Heart left ventricle (tissue), 16 donors: ENCODE measurements at regions not wholly inside any gene's neighbourhood (a gene's known extent, or its start where the extent isn't known, plus 50 kb on each side); places are given as distances from the start of the nearest gene placed in this dataset.

Source experiments
- ATAC-seq, 4 donors: fragments of 200-7000 bp; cut with Tn5 transposase; one replicate each; pipeline ENCODE4 v1.9.1; 2020 to 2022; ENCODE audit warnings: moderate library complexity in 4 of 4, mild to moderate bottlenecking in 3 of 4, moderate number of reproducible peaks in 1 of 4
- DNase-seq, 5 donors: peaks; one replicate each; pipeline ENCODE4 v3.0.0-alpha.2; 2020
- H3K27ac ChIP-seq, 12 donors: fragments of 200-600 bp; sonication (generic) in 4 of 12; one replicate each; pipeline versions ENCODE4 v1.5.0 to v1.8.0; 2016 to 2022; ENCODE audit warnings: mild to moderate bottlenecking in 2 of 12
- H3K27me3 ChIP-seq, 9 donors: fragments of 200-600 bp; sonication (generic) in 2 of 9; one replicate each; pipeline versions ENCODE4 v1.5.1 to v1.8.0; 2016 to 2022; ENCODE audit warnings: mild to moderate bottlenecking in 3 of 9
- H3K36me3 ChIP-seq, 9 donors: fragments of 200-600 bp; sonication (generic) in 2 of 9; one replicate each; pipeline versions ENCODE4 v1.5.0 to v1.8.0; 2018 to 2022; ENCODE audit warnings: mild to moderate bottlenecking in 2 of 9
- H3K4me1 ChIP-seq, 12 donors: fragments of 200-600 bp; sonication (generic) in 4 of 12; one replicate each; pipeline versions ENCODE4 v1.5.0 to v1.8.0; 2016 to 2022; ENCODE audit warnings: mild to moderate bottlenecking in 3 of 12
- H3K4me3 ChIP-seq, 12 donors: fragments of 200-600 bp; sonication (generic) in 4 of 12; one replicate each; pipeline versions ENCODE4 v1.5.0 to v1.8.0; 2017 to 2022; ENCODE audit warnings: mild to moderate bottlenecking in 9 of 12, moderate library complexity in 4 of 12
- H3K9me3 ChIP-seq, 12 donors: fragments of 200-600 bp; sonication (generic) in 4 of 12; one replicate each; pipeline versions ENCODE4 v1.5.0 to v1.8.0; 2016 to 2022; ENCODE audit warnings: mild to moderate bottlenecking in 1 of 12
- POLR2A ChIP-seq, 2 donors: fragments of 450-650 bp; IDR thresholded peaks; one replicate each; pipeline ENCODE4 v1.6.1; 2017; ENCODE audit warnings: antibody characterized with exemption in 2 of 2, mild to moderate bottlenecking in 2 of 2, moderate library complexity in 2 of 2
- WGBS, 4 donors: extraction: QIAGEN DNeasy Blood & Tissue Kit in 2 of 4; methylation state at CpG; one replicate each; pipeline versions ENCODE4 v1.1.5 to v1.1.7; 2013 to 2018; 5-methylcytosine and 5-hydroxymethylcytosine counted together
- intact Hi-C, 10 donors: fragments of 100-400 bp; cut with DNase I; formaldehyde crosslinking; loops; one replicate each; pipeline versions ENCODE4 v1.11.1 to v1.14.2; 2022
- TF ChIP-seq, protein P1 (sequence below), 12 donors: fragments of 200-600 bp; sonication (generic) in 4 of 12; IDR thresholded peaks; one replicate each; pipeline versions ENCODE4 v1.5.0 to v1.8.0; 2018 to 2022; ENCODE audit warnings: antibody characterized with exemption in 12 of 12, mild to moderate bottlenecking in 5 of 12
- donor health status: ischemic (EF 13 %, LVEDD 7.1; RV severe dilation, severe dysfunction).
- donor health status: healthy with polysubstance abuse.
- donor health status: DM: no; HTN: yes; CAD: no.
- donor health status: DM: no; HTN: no; CAD: no.
- donor health status: ischemic (EF 25% LVEDD 6.9; RV normal size, moderate dysfunction).
- donor health status: ischemic (EF 25% LVEDD 5.7; RV mildly dilated, moderate dysfunction).
- donor health status: healthy.
- donor health status: DM: yes; HTN: yes; CAD: no.
- donor health status: ischemic (EF 35%, LVEDD 5.7; RV mildly dilated, moderate dysfunction).
- donor health status: nonischemic (EF 11% LVEDD 7.7; RV severe dilation, severe dysfunction).
- donor health status: DM: yes; HTN: yes; CAD: no.
- donor health status: PGD.
- donor health status: ischemic (EF 29% LVEDD 5.4; RV normal size, mild dysfunction).
- donor health status: nonischemic (EF 23%, LVEDD 6.1; RV moderate dilation, normal function).

DNA sequence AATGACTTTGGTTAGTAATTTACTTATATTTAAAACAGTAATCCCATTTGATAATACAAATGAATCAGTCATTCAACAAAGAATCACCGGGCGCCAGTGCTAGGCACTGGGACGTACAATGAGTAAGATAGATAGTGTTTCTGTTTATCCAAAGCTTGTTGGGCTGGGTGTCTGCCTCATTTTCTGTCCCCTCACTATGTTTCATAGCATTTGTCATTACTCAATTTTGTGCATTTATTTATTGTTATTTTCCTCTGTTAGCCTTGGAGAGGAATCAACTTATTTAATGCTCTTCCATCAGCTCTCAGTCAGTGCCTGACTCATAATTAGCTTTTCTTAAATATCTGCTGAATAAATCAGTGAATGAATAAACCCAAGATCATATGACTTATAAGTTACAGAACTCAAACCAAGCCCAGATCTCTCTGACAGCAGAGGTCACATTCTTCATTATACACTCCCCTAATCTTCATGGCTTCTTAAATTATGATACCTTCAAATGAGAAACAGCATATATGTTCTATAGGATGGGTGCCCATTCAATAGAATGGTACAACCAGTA is 86.2 kb downstream of the TSPAN8 start:
- WGBS, 4 donors = 77 to 90% (median 86%) methylated on average over 3 of the region's 3 CpGs

DNA sequence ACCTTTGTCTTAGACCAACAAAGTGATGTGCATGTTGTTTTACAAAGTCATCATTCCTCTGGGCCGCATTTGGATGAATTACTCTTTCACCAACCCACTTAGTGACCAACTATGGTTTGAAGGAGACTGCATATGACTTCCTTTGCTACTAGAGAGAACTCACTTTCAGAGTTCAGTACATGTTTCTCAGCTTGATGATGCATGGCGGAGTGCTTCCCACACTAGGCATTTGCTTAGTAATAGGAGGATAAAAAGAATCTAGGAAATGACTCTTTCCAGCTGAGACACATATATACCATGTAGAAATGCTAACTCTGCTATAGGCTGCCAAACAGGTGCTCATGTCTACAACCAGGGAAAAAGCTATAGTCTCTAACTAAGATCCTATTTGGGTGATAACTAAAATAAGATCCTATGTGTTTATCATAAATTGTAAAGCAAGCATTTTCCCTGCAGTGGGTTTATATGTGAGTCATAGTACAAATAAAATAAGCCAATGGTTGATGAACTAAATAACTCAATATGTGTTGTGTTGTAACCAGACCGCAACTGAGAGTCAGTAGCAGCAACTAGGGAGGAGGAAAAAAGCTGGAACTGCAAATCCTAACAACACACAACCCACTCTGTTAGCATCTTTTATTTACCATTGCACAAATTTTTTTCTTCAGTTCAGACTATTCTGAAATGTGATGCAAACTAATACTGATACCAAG is 87.2 kb downstream of the TSPAN8 start:
- Histone ChIP-seq H3K9me3 (no peaks in the 10 kb centered on the region), H3K27ac (no peak overlapping the region), H3K4me3 (no peak overlapping the region), H3K36me3 (no peaks in the 10 kb centered on the region), H3K4me1 (no peaks in the 10 kb centered on the region), H3K27me3 (no peaks in the 10 kb centered on the region)
- DNase-seq (no peak), ATAC-seq (no peak)
- TF ChIP-seq, protein P1, sequence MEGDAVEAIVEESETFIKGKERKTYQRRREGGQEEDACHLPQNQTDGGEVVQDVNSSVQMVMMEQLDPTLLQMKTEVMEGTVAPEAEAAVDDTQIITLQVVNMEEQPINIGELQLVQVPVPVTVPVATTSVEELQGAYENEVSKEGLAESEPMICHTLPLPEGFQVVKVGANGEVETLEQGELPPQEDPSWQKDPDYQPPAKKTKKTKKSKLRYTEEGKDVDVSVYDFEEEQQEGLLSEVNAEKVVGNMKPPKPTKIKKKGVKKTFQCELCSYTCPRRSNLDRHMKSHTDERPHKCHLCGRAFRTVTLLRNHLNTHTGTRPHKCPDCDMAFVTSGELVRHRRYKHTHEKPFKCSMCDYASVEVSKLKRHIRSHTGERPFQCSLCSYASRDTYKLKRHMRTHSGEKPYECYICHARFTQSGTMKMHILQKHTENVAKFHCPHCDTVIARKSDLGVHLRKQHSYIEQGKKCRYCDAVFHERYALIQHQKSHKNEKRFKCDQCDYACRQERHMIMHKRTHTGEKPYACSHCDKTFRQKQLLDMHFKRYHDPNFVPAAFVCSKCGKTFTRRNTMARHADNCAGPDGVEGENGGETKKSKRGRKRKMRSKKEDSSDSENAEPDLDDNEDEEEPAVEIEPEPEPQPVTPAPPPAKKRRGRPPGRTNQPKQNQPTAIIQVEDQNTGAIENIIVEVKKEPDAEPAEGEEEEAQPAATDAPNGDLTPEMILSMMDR (IDR thresholded peaks at IDR 0.05) = no peak
- no peak for TF ChIP-seq POLR2A (IDR thresholded peaks at IDR 0.05)
- intact Hi-C loops = no loop called here
- WGBS, 4 donors = 88 to 95% (median 92%) methylated on average over 3 of the region's 3 CpGs

More for the DNA sequence above, 86.2 kb downstream of the TSPAN8 start:
- TF ChIP-seq, protein P1 (IDR thresholded peaks at IDR 0.05) = no peak
- H3K4me1 ChIP-seq = no peaks in the 10 kb centered on the region
- DNase-seq (no peak), ATAC-seq (no peak)
- no peak overlapping the region for H3K4me3 ChIP-seq
- intact Hi-C loops = no loop called here
- no peak overlapping the region for H3K27ac ChIP-seq
- H3K9me3 ChIP-seq = no peaks in the 10 kb centered on the region
- no peaks in the 10 kb centered on the region for H3K36me3 ChIP-seq
- no peaks in the 10 kb centered on the region for H3K27me3 ChIP-seq

DNA sequence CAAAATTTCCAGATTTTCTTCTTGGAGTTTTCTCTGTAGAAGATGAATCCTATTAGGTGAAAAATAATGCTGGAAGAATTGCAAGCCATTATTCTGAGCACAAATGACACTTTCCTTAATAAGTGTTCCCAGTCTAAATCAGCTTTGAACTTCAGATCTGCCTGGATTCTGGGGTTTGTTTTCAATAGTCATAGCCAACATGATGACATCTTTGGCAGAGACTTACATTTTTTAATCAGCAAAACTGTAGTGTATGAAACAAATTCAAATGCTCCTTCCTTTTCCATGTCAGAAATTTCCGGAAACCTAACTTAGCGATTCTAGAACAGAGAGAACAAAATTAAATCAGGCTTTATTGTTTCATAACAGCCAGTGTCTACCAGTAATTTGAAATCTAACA is 88.5 kb downstream of the TSPAN8 start:
- no peak overlapping the region for H3K4me3 ChIP-seq
- H3K27me3 ChIP-seq = no peaks in the 10 kb centered on the region
- no peaks in the 10 kb centered on the region for H3K36me3 ChIP-seq
- WGBS, 4 donors = 73 to 83% (median 79%) methylated on average over 2 of the region's 2 CpGs
- H3K4me1 ChIP-seq = no peaks in the 10 kb centered on the region
- no peak for ATAC-seq
- TF ChIP-seq POLR2A (IDR thresholded peaks at IDR 0.05) = no peak
- TF ChIP-seq, protein P1 (IDR thresholded peaks at IDR 0.05) = no peak
- no peak for DNase-seq
- intact Hi-C loops = loop anchor here in 1 of 10 donors (10.0 kb wide), 1 partner anchor 55 kb away; no protein-coding TSS in a partner anchor
- H3K27ac ChIP-seq = no peak overlapping the region
- no peaks in the 10 kb centered on the region for H3K9me3 ChIP-seq

DNA sequence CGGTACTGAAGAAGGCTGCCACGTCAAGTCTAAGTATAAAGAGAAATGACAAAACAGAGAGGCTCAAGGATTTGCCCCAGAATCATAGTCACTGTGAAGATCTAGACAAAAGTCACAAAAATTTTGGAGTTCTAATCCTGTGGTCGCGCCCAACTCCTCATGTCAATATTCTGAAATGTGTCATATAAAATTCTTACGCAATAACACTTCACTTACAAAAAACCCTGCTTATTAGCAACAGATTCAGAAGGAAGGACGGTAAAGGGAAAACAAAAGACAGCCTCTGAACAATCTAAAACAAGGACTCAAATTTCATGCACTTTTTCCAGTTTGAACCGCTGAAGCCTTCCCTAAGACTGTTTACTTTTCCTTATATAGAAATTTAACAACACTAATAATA is 94.7 kb downstream of the TSPAN8 start:
- no peaks in the 10 kb centered on the region for H3K4me1 ChIP-seq
- TF ChIP-seq, protein P1 (IDR thresholded peaks at IDR 0.05) = no peak
- TF ChIP-seq POLR2A (IDR thresholded peaks at IDR 0.05) = no peak
- no peaks in the 10 kb centered on the region for H3K27me3 ChIP-seq
- H3K27ac ChIP-seq = no peak overlapping the region
- DNase-seq = no peak
- H3K36me3 ChIP-seq = no peaks in the 10 kb centered on the region
- H3K4me3 ChIP-seq = no peak overlapping the region
- intact Hi-C loops = loop anchor here in 1 of 10 donors (10.0 kb wide), 1 partner anchor 62 kb away; no protein-coding TSS in a partner anchor
- no peaks in the 10 kb centered on the region for H3K9me3 ChIP-seq
- 63 to 83% (median 79%) methylated on average over 7 of the region's 7 CpGs for WGBS, 4 donors
- no peak for ATAC-seq
